ENCODE measurements at regions not wholly inside any gene's neighbourhood (a gene's known extent, or its start where the extent isn't known, plus 50 kb on each side); places are given as distances from the start of the nearest gene placed in this dataset.

GRCh38 chr18:38052879-38053590 is 487.4 kb upstream of the CELF4 start:
- DNase-seq, result no peak

GRCh38 chr18:38047820-38048219 is 482.2 kb upstream of the CELF4 start:
- no peak for DNase-seq

- no peak for DNase-seq
Observed at GRCh38 chr18:38046651-38047050, 481.1 kb upstream of the CELF4 start.

- DNase-seq, result no peak
Observed at GRCh38 chr18:38045845-38046244, 480.2 kb upstream of the CELF4 start.

GRCh38 chr18:38042211-38042890 is 476.8 kb upstream of the CELF4 start:
- no peak for DNase-seq

- DNase-seq, result no peak
Observed at GRCh38 chr18:38038242-38038641, 472.6 kb upstream of the CELF4 start.

DNA sequence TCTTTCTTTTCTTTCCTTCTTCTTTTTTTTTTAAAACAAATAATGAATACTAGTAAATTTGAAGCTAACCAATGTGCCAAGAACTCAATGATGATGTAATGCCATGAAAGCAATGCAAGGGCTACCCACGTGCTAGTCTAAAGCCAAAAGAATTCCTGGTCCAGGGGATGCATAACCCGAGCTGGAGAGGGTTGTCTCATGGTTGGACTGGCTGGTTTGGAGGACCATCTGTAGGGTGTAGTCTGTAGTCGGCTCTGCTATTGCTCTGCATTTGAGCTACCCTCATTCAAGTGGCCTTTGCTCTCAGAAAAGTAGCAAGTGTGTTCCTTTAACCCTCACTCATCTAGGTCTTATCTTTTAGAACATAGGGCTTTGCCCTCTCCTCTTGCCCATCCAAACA is 469.6 kb upstream of the CELF4 start:
- no peak for DNase-seq

DNA sequence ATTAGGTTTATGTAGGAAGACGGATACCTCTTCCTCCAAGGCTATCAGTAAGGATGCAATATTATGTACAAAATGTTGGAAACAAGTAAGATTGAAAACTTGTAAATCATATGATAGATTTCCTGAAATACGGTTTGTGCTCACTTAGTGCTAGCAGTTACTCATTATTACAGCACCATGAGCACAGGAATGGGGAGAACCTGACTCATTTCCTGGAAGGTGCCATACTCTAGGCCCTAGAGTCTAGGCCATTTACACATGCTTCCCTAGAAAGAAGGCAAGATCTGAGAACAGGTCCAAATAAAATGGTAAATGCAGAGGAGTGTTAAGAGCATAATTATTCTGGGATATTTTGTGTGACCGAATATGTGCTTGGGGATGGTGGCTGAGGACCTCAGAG is 467.7 kb upstream of the CELF4 start:
- DNase-seq, result no peak

DNA sequence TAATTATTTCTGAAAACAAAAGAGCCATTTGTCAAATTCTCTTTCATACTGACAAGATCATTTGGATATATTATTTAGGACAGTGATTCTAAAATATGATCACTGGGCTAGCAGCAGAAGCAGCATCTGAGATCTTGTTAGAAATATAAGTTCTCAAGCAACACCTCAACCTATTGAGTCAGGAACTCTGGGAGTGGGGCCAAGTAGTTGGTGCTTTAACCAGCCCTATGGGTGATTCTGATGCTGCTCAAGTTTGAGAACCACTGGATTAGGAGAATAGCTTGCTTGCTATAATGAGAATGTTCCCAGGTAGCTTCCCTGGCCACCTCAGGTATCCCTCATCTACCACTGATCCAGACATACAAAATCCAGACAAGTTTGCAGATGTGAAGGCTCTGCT is 466.9 kb upstream of the CELF4 start:
- DNase-seq, result no peak

DNA sequence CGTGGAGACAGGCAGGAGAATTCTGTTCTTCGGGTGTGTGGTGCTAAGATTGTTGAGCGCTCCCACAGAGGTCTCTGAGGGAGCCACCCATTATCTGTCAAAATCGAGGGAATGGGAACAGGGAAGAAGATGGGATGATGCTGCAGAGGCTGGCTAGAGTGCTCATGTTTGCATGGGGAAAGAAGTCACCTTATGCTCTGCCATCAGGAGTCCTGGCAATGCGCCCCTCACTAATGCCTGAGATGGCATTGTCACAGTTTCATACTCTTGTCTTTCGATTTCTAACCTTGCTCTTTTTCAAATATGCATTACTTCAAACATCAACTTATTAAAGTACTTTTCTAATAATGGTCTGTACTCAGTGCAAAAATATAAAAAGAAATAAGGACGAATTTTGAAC is 463.3 kb upstream of the CELF4 start:
- DNase-seq, result no peak

DNA sequence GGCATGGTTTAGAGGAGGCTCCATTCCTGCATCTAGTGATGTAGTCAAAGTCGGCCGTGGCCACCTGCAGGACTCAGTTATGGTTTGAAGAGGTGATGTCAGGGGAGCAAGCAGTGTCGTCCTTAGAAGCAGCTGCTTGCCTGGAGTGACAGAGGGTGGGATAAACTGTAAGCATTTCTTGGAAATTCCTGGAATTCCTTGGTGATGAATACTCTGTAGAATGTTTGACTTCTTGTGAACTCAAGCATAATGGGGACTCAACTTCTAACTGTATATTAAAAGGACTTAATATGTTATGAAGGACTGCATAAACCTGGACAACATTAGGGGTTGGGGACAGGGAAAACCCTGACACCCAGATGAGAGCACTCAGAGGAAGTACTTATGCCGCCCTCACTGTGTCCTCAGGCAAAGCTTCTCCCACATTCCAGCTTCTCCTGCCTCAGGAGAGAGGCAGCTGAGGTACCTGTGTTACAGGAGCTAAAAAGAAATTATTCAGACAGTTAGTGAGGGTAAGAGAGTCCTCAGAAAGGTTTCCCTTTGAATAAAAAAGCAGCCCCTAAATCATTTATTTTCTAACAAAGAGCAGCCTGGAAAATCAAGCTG is 459.9 kb upstream of the CELF4 start:
- DNase-seq, result no peak

- DNase-seq, result no peak
Observed at GRCh38 chr18:38023871-38024270, 458.3 kb upstream of the CELF4 start.

DNA sequence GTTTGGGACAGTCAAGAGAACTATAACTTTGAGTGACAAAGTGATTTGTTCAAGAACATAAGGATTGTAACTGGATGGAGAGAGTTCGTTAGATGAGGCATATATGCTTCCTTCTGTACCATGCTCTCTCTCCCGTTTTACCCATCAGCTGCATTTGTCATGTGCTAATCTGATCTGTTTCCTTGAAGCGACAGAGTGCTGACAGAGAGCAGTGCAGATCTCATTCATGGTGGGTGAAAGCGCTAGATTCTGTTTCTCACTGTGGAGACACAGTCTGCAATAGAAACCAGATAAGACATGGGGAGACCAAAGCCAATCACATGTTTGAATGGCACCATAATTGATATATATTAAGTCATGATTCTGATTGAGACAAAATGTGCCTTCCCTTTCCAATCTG is 456.6 kb upstream of the CELF4 start:
- DNase-seq, result no peak

DNA sequence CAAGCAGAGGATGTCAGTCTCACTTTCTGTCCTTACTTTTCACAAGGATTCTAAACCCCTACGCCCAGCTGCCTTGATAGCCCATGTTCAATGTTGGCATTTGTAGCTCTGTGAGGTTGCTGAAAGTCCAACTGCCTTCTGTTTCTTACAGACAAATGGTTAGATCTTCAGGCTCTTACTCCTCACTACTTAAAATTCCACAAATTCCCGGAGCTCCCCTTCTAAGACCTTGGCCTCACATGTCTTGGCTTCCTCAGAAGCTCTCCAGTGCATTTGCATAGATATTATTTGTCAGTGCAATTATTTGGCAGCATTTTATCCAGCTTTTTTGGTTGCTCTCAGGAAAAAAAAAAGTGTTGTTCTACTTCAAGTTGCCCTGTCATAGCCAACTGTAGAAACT is 453.7 kb upstream of the CELF4 start:
- no peak for DNase-seq

GRCh38 chr18:38010971-38011857 is 445.6 kb upstream of the CELF4 start:
- no peak for DNase-seq

DNA sequence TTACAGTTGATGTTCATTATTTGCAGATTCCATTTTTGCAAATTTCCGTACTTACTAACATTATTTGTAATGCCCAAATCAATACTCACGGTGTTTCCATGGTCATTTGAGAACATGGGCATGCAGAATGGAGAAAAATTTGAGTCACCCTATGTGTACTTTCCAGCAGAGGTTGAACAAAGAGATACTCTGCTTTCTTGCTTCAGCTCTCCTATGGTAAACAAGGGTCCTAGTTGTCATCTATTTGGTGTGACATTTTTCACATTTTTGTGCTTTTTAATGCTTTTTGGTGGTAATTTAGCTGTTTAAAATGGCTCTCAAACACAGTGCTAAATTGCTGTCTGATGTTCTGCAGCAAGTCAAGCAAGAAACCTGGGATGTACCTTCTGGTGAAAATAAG is 444.4 kb upstream of the CELF4 start:
- DNase-seq, result no peak

DNA sequence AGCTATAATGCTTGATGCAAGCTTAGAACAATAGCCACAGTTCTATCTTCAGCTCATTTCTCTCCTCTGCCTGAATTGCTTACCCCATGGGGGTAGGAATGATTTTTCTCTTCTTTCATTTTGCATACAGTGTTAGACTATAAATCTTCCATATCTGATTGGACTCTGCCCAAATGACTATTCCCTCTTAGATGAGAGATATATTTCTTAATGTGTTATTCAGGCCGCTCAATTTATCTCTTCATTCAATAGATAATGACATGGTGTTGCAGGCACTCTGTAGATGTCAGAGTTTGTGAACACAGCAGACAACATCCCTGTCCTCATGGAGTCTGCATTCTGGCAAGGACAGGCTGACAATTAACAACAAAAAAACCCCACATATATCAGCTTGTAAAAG is 443.7 kb upstream of the CELF4 start:
- DNase-seq, result no peak

- no peak for DNase-seq
Observed at GRCh38 chr18:38007676-38008330, 442.2 kb upstream of the CELF4 start.

DNA sequence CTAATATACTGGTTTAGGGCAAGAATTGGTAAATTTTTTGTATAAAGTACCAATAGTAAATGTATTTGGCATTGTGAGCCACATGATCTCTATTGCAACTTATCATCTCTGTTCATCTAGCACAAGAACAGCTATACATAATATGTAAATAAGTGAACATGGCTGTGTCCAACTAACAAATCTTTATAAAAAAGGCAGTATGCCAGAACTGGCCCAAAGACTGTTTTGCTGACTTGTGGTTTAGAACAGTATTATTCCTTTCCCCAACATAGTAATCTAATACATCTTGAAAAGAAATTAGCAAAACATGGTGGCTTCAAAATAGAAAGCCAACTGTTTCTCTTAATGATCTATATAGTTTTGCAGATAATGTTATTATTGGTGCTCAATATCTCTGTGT is 441.4 kb upstream of the CELF4 start:
- DNase-seq, result no peak

GRCh38 chr18:38006541-38006940 is 440.9 kb upstream of the CELF4 start:
- DNase-seq, result no peak

DNA sequence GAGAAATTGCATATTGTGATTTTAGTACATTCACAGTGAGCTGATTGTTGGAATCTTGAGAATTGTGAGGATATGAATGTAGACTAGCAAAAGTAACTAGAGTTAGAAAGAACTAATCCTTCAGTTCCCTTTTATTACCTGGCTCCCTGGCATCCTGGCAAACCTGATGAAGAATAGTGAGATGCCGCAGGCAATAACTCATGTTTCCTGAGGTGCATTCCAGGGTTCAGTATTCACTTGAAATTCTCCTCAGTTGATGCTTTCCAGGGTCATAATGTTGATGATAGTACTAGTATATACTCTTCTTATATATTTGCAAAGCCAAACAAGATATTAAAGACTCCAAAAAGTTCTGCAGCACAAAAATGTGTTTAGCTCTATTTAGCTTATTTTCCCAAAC is 432.1 kb upstream of the CELF4 start:
- no peak for DNase-seq

DNA sequence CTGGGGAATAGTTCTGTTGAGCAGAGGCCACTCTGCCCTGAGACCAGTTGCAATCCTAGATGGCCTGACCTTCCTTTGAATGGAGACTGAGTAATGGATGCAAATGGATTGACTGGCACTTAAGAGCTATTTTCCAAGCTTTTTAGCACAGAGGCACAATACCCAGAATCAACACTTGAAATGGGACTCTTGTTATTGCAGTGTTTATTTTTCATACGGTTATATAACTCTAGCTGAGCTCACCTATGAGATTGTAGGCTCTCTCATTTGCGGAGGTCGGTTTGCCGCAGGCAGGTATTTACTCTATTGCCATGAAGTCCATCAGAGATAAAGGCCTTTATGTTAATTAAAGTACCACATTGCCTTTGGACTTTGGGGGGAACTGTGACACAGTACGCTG is 422.3 kb upstream of the CELF4 start:
- DNase-seq, result no peak

- no peak for DNase-seq
Observed at GRCh38 chr18:37986665-37987064, 421.1 kb upstream of the CELF4 start.
